ENCODE measurements at regions not wholly inside any gene's neighbourhood (a gene's known extent, or its start where the extent isn't known, plus 50 kb on each side); places are given as distances from the start of the nearest gene placed in this dataset.

- no peaks in the 10 kb centered on the region for H3K79me2 ChIP-seq (ENCODE audit: low read depth)
- H3K4me2 ChIP-seq: no peak overlapping the region
- H3K27me3 ChIP-seq: no peaks in the 10 kb centered on the region
- H2AFZ ChIP-seq (replicated peaks): no peak overlapping the region
- Mint-ChIP-seq H3K9me3 (peaks cover 12% of the 10 kb centered on the region), H3K27me3 (ENCODE audit: insufficient read depth, low read depth) (no peaks in the 10 kb centered on the region), H3K27ac (no peak overlapping the region), H3K36me3 (no peaks in the 10 kb centered on the region), H3K4me1 (no peaks in the 10 kb centered on the region), H3K4me3 (no peak overlapping the region)
- TF ChIP-seq EZH2phosphoT487 (IDR thresholded peaks at IDR 0.05): no peak
- TF ChIP-seq CTCF (IDR thresholded peaks at IDR 0.05): no peak
- TF ChIP-seq EZH2 (IDR thresholded peaks at IDR 0.05): no peak
- no peaks in the 10 kb centered on the region for H3K9me3 ChIP-seq (ENCODE audit: low read depth)
- H3F3A ChIP-seq (ENCODE audit: low read depth): peaks cover 5% of the 10 kb centered on the region
- no peak for DNase-seq (ENCODE audit: low spot score)
- no peaks in the 10 kb centered on the region for H3K36me3 ChIP-seq
- H3K4me1 ChIP-seq: peaks cover 17% of the 10 kb centered on the region
- H3K9ac ChIP-seq: no peak overlapping the region
- no peak overlapping the region for H3K4me3 ChIP-seq
- H3K27ac ChIP-seq: no peak overlapping the region
- H4K20me1 ChIP-seq (ENCODE audit: low read depth): no peaks in the 10 kb centered on the region
Observed at GRCh38 chr3:30236011-30236410, 370.4 kb upstream of the TGFBR2 start.

- Histone ChIP-seq H3K4me3 (no peak overlapping the region), H3K27ac (no peak overlapping the region), H3K9ac (no peak overlapping the region), H3K4me2 (no peak overlapping the region), H3F3A (ENCODE audit: low read depth) (peaks cover 5% of the 10 kb centered on the region), H3K27me3 (no peaks in the 10 kb centered on the region), H3K36me3 (no peaks in the 10 kb centered on the region), H4K20me1 (ENCODE audit: low read depth) (no peaks in the 10 kb centered on the region), H3K4me1 (peaks cover 10% of the 10 kb centered on the region), H3K9me3 (ENCODE audit: low read depth) (no peaks in the 10 kb centered on the region), H2AFZ (replicated peaks) (no peak overlapping the region), H3K79me2 (ENCODE audit: low read depth) (no peaks in the 10 kb centered on the region)
- no peak for DNase-seq (ENCODE audit: low spot score)
- Mint-ChIP-seq H3K9me3 (peaks cover 13% of the 10 kb centered on the region), H3K4me1 (peaks cover 6% of the 10 kb centered on the region), H3K27ac (no peak overlapping the region), H3K4me3 (no peak overlapping the region), H3K27me3 (ENCODE audit: insufficient read depth, low read depth) (no peaks in the 10 kb centered on the region), H3K36me3 (no peaks in the 10 kb centered on the region)
- TF ChIP-seq EZH2 (IDR thresholded peaks at IDR 0.05) (no peak), EZH2phosphoT487 (IDR thresholded peaks at IDR 0.05) (no peak)
Observed at GRCh38 chr3:30241721-30242120, 364.7 kb upstream of the TGFBR2 start.

- Mint-ChIP-seq H3K36me3 (no peaks in the 10 kb centered on the region), H3K27ac (no peak overlapping the region), H3K4me1 (peaks cover 10% of the 10 kb centered on the region), H3K27me3 (ENCODE audit: insufficient read depth, low read depth) (no peaks in the 10 kb centered on the region), H3K9me3 (peaks cover 2% of the 10 kb centered on the region), H3K4me3 (no peak overlapping the region)
- no peak overlapping the region for H3K4me2 ChIP-seq
- no peak for DNase-seq (ENCODE audit: low spot score)
- no peak overlapping the region for H3K9ac ChIP-seq
- no peaks in the 10 kb centered on the region for H3K27me3 ChIP-seq
- TF ChIP-seq EZH2phosphoT487 (IDR thresholded peaks at IDR 0.05): no peak
- no peak for TF ChIP-seq EZH2 (IDR thresholded peaks at IDR 0.05)
- no peak for TF ChIP-seq CTCF (IDR thresholded peaks at IDR 0.05)
- H3F3A ChIP-seq (ENCODE audit: low read depth): peaks cover 5% of the 10 kb centered on the region
- no peak overlapping the region for H3K27ac ChIP-seq
- no peaks in the 10 kb centered on the region for H4K20me1 ChIP-seq (ENCODE audit: low read depth)
- H2AFZ ChIP-seq (replicated peaks): no peak overlapping the region
- no peaks in the 10 kb centered on the region for H3K9me3 ChIP-seq (ENCODE audit: low read depth)
- no peaks in the 10 kb centered on the region for H3K36me3 ChIP-seq
- H3K4me3 ChIP-seq: no peak overlapping the region
- peaks cover 10% of the 10 kb centered on the region for H3K4me1 ChIP-seq
- H3K79me2 ChIP-seq (ENCODE audit: low read depth): no peaks in the 10 kb centered on the region
Observed at GRCh38 chr3:30245858-30246622, 360.4 kb upstream of the TGFBR2 start.

- Mint-ChIP-seq H3K36me3 (no peaks in the 10 kb centered on the region), H3K27ac (no peak overlapping the region), H3K9me3 (peaks cover 2% of the 10 kb centered on the region), H3K27me3 (ENCODE audit: insufficient read depth, low read depth) (no peaks in the 10 kb centered on the region), H3K4me3 (no peak overlapping the region), H3K4me1 (peaks cover 10% of the 10 kb centered on the region)
- Histone ChIP-seq H3K9me3 (ENCODE audit: low read depth) (no peaks in the 10 kb centered on the region), H3K4me2 (no peak overlapping the region), H3K79me2 (ENCODE audit: low read depth) (no peaks in the 10 kb centered on the region), H3K4me1 (peaks cover 10% of the 10 kb centered on the region), H3K27me3 (no peaks in the 10 kb centered on the region), H3K9ac (no peak overlapping the region), H3K4me3 (no peak overlapping the region), H3K36me3 (no peaks in the 10 kb centered on the region), H4K20me1 (ENCODE audit: low read depth) (no peaks in the 10 kb centered on the region), H2AFZ (replicated peaks) (no peak overlapping the region), H3K27ac (no peak overlapping the region), H3F3A (ENCODE audit: low read depth) (peaks cover 5% of the 10 kb centered on the region)
- no peak for DNase-seq (ENCODE audit: low spot score)
- TF ChIP-seq EZH2 (IDR thresholded peaks at IDR 0.05) (no peak), CTCF (IDR thresholded peaks at IDR 0.05) (no peak), EZH2phosphoT487 (IDR thresholded peaks at IDR 0.05) (no peak)
Observed at GRCh38 chr3:30248423-30248822, 358.0 kb upstream of the TGFBR2 start.

Measured in neural progenitor cell (in vitro differentiated cells).